ENCODE measurements at regions not wholly inside any gene's neighbourhood (a gene's known extent, or its start where the extent isn't known, plus 50 kb on each side); places are given as distances from the start of the nearest gene placed in this dataset.

- no peak for DNase-seq (ENCODE audit: low spot score)
Measured at GRCh38 chr5:174311121-174311520, 265.6 kb downstream of the NSG2 start.

DNA sequence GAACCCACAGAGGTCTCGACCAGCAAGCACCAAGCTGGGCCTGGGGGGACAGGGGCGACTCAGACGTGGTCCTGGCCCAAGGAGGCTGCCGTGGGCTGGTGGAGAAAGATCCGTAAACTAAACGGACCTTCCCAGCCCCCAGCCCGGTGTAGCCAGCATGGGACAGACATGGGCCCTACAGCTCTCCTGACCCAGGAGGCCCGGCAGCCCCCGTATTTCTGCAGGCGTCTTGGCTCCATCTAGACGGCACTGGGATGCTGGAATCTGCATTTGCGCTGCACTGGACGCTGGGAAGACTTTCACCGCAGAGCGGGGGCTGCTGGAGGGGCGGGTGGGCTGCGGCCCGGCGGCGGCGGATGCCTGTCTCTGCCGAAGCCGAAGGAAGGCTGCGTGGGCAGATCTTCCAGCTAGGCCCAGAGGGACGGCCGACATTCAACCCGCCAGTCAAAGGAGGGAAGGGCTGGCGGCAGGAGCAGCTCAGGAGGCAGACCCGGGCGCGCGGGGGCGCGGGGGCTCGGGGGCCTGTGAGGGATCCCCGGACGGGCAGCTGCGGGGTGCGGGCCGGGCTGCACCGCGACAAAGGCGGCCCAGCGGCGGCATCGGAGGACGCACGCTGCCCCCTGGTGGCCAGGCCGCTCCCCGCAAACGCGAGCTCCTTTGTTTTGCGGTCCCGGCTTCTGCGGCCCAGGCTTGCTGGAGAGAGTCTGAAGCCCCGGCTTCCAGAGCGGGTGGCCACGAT, 266.2 kb downstream of the NSG2 start:
- DNase-seq (ENCODE audit: low spot score) = peak; percentile 37

DNA sequence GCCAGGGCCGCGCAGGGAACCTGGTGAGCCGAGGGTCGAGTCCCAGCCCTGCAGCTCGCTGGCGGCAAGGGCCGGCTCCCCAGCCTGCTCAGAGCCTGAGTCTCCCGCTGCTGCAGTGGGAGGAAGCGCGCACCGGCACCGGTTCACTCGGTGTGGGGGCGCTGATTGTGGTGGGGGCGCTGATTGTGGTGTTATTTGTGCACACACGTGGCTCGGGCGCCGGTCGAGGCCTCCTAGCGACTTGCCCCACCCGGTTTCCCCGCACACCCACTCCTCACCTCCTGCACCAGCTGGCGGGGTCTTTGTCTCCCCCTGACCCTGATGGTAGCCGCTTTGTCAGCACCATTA, 266.7 kb downstream of the NSG2 start:
- DNase-seq (ENCODE audit: low spot score) = no peak

GRCh38 chr5:174312641-174313040, 267.1 kb downstream of the NSG2 start:
- DNase-seq (ENCODE audit: low spot score) = no peak

DNA sequence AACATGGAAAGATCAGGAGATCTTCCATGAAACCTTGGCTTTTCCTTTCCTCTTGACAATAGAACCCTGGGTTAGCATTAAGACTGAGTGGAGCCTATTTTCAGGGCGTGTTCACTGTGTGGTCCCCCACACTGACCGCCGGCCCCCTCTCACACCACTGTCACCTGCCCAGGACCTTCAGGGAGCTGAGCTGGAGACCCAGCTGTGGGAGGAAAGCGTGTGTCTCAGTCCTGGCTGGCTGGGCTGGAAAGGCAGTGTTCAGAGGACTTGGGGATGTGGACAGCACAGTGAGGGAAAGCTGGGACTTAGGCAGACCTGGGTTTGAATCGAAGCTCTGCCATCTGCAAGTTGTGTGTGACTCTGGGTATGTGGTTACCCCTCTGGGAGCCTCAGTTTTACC, 268.1 kb downstream of the NSG2 start:
- DNase-seq (ENCODE audit: low spot score) = no peak

DNA sequence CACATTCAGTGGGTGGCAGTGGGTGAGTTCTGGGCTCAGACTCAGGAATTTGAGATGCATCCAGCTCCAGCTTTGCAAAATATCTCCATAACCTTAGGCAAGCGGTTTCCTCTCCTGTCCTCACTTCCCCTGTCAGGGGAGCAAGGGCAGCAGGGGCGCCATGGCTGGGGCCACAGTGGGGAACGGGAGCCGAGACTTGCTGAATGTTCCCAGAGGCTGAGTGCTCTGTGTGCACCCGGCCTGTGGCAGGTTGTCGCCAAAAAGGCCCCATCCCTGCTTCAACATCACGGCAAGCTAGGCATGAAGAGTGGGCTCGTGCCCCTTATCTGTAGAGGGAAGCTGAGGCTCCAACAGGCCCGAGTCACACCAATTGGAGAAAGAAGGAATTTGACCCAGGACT, 268.8 kb downstream of the NSG2 start:
- no peak for DNase-seq (ENCODE audit: low spot score)

GRCh38 chr5:174315471-174315870, 270.0 kb downstream of the NSG2 start:
- DNase-seq (ENCODE audit: low spot score) = no peak

DNA sequence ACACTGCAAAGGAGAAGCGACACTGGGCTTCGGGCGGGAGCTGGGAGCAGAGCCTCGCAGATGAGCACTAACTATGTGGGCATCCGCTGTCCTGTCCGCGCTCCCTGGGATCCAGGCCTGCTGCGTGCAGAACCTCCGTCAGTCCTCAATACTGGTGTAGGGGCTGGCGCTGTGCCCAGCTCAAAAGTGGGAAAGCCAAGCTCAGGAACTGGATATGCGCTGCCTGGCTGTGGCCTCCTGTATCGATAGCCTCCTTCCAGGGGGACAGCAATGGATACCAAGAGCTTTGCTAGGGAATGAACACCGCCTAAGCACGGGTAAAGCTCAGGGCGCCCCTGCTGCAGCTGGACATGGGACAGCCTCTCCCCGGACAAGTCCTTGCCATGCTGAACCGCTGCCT, 270.4 kb downstream of the NSG2 start:
- DNase-seq (ENCODE audit: low spot score) = no peak

GRCh38 chr5:174316326-174316725, 270.8 kb downstream of the NSG2 start:
- no peak for DNase-seq (ENCODE audit: low spot score)

DNA sequence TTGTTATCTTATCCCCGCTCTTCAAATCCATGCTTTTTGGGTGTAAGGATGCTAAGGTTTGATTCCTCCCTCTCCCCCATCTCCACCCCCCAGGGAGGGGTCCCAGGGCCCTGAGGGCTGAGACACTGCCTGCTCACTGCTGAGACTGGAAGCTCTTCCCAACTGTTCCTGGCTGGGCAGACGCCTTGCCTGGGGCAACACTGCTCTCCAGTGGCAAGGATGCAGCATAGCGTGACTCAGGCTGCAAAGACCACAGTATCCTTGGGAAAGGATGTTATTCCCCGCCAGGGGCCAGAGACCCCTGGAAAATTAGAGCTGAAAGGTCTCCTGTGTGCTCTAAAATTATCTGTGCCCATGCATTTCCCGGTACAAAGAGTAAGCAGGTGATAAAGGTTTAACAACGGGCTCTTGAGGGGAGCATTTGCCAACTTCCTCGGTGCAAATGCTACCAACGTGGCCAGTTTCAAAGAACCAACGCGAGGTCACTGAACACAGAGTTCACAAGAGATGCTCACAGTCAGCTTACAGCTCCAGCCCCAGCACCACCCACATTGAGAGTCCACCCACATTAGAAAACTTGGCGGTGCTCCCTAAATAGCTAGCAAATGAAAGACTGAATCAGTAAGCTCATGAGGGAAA, 271.9 kb downstream of the NSG2 start:
- DNase-seq (ENCODE audit: low spot score) = no peak

DNA sequence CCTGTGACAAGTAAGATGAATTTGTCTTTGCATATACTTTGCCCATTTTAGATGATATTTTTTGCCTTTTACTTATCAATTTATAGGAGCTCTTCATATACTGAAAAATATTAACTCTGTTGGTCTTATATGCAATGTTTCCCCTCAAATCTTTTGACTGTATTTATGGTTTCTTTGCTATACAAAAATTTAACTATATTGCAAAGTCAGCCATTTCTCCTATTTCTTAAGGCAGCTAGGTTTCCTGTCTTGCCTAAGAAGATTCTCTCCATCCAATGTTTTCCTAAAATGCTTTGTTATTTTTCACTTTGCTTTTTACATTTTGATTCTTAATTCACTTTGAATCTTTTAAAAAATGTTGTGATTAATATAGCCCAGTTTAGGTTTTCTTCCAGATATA, 273.1 kb downstream of the NSG2 start:
- DNase-seq (ENCODE audit: low spot score) = no peak

DNA sequence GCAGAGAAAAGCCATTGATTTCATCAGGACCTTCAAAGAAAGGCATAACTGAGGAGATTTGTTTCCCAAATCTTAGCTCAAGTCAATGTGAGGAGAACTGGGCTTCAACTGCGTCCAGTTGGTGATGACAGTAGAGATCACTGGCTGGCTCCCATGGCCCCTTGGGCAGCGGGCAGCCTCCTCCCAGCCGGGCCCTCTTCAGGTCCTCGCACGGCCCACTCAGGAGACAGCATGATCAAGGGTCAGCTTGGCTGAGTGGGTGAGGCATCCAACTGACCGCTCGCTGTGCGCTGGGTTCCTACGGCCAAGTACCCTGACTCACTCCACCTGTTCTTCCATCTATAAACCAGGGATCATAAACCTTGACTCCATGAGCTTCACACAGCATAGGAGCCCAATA, 274.0 kb downstream of the NSG2 start:
- no peak for DNase-seq (ENCODE audit: low spot score)

DNA sequence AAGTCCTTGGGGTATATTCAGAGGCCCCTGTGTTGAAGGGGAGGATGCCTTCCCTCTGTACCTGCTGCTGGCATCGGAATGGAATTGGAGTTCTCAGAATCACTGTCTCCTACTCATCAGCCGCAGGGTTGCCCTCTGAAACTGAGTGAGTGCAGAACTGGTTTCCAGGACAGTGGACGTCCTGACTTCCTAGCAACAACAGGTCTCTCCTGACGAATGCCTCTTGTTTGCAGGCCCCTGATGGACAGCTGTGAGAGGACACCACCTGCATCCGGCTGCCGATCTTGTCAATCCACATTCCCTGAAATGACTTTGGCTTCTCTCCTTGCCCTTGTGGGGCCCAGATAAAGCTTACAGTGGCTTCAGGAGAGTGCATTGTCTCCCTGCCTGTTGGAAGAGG, 274.5 kb downstream of the NSG2 start:
- DNase-seq (ENCODE audit: low spot score) = no peak

DNA sequence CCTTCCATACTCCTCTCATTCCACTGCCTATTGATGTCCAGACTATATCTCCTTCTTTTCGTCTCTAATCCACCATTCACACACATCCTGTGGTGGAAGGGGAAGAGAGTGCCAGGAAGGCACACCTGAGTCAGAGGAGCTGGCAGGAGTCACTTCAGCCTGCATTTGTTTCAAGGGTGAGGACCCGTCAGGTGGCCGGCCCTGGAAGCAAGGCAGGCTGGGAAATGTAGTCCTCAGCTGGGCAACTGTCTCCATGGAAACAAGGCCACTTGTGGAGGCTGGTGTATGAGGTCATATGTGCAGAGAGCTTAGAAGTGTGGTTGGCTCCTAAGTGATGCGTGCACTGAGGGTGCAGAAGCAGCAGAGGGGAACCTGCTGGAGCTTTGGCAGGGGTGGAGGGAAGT, 278.4 kb downstream of the NSG2 start:
- no peak for DNase-seq (ENCODE audit: low spot score)

DNA sequence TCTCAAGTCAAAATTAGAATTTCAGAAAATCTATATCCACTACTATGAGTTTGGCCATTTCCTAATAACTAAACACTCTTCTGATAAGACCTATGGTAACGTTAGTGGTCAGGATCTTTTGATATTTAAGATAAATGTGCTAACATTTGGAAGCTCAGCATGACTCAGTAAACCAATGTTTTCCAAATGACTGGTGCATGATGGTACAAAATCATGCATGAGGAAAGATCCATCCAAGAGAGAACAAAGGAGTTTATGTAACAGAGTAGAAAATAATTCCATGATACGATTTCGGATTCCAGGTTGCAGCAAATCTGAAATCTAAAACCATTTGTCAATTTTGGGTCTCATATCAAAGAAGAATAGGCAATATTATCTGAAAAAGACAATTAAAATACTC, 279.2 kb downstream of the NSG2 start:
- no peak for DNase-seq (ENCODE audit: low spot score)

GRCh38 chr5:174325431-174325830, 279.9 kb downstream of the NSG2 start:
- DNase-seq (ENCODE audit: low spot score) = no peak

DNA sequence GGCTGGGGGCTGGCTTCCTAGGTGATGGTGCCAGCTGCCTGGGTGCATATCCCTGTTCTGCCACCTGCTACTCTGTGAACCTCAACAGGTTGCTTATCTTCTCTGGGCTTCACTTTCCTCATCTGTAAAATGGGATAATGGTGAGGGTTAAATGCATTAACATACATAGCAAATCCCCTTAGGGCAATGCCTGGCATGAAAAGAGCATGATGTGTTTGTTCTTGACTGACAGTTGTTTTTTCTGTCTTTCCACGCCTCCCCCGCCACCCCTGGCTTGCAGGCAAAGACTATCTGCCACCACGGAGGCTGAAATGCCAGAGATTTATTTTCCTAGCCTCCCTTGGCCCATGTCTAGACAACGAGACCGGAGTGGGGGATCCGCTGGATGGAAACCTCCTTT, 280.5 kb downstream of the NSG2 start:
- DNase-seq (ENCODE audit: low spot score) = no peak

DNA sequence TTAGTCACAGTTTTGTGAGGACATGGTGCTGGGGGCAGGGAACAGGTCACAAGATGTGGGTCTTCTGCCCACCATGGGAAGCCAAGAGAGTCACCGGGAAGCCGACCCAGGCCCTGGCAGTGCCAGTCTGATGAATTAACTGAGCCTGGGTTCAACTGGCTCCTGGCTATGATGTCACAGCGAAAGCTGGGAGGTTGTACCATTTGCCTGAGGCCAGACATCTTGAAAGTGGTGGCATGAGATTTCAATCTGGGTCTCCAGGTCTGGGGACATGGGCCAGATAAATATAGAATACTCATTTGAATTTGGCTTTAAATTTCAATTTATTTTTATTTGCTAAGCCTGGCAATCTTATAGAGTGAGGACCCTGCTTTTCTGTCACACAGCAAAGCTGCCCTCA, 280.9 kb downstream of the NSG2 start:
- no peak for DNase-seq (ENCODE audit: low spot score)

DNA sequence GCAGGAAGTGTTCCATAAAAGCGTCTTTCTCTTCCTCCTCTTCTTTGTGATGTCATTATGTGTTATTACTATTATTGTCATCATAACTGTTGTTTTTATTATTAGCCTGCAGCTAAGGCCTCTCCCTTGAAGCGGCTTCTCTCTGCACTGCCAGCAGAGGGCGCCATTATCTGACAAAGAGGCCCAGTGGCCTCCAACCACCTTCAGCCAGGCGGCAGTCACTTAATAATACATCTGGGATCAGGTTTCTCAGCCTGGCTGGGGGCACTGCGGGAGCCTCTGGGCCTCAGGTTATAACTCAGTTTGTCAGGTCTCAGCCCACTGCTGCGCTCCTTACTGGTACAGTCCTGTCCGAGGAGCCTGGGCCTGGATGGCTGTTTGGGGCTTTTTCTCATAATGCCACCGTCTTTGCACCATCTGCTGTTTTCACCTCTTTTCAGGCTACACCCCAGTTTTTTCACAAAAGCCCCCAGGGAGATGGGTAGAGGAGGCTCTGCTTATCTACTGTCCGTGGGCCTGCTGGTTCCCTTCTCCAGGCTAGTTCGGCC, 281.9 kb downstream of the NSG2 start:
- DNase-seq (ENCODE audit: low spot score) = peak; percentile 59

DNA sequence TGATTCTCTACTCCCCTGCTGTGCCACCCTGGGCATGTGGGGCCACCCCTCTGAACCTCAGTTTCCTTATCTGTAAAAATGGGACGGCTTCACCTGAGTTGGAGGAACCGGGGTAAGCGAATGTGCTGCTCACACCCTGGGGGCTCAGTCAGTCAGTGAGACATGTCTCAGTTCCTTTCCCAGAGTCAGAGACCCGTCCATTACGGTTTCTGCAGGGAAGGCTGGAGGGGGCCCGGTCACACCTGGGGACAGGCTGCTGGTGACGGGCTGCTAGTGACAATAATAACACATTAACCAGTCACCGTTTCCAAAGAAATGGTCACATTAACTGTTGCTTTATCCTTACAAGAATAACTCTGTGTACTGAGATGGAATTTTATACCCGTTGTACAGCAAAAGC, 282.4 kb downstream of the NSG2 start:
- no peak for DNase-seq (ENCODE audit: low spot score)

GRCh38 chr5:174328631-174329299, 283.3 kb downstream of the NSG2 start:
- no peak for DNase-seq (ENCODE audit: low spot score)

- no peak for DNase-seq (ENCODE audit: low spot score)
Measured at GRCh38 chr5:174329738-174330137, 284.2 kb downstream of the NSG2 start.

GRCh38 chr5:174335682-174336364, 290.3 kb downstream of the NSG2 start:
- no peak for DNase-seq (ENCODE audit: low spot score)

Data from hematopoietic multipotent progenitor cell treated with erythropoietin and hydrocortisone succinate and interleukin-3 and kit ligand, for 17 days (in vitro differentiated cells).